ENCODE measurements at regions not wholly inside any gene's neighbourhood (a gene's known extent, or its start where the extent isn't known, plus 50 kb on each side); places are given as distances from the start of the nearest gene placed in this dataset.

DNA sequence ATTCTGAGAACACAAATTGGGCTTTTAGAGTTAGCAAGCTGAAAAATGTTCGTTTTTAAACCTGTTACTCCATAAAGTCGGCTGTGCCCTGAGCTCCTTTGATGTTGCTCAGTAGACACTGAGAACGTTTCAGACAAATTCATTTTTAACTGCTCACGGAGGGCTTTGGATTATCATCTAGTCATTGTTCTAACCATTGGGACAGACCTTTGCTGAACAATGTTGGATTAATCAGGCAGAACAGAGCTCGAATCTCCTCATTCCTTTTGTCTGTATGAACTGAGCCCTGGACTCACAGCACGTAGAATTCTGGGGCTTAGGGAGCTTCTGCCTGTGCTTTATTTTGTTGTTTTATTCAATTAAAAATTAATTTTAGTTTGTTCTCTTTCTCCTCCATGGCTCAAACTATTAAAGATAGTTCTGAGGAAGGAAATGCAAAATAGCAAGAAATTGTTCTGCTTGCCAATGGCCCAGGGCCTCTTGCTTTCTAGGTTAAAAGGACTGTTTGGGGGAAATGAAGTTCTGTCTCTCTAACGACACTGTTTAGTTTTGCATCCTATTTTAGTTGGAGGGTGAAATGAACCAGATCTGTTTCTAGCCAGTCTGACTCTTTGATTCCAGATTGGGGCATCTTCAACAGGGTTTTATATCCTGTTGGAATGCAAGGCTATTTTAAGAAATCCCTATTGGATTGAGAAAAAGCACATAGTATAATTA is 114.7 kb upstream of the CXCR4 start:
- DNase-seq (ENCODE audit: extremely low read depth in 1 of 4, low spot score in 3 of 4) (no peak), FAIRE-seq (no peak), ATAC-seq (no peak)
- no TSS peak for BruUV-seq (replicated peaks)
- H3K27ac ChIP-seq (ENCODE audit: extremely low read depth, low read depth, low read length) = no peak overlapping the region
- H4K20me1 ChIP-seq (replicated peaks; ENCODE audit: control insufficient read depth, insufficient read depth, low read length) = no peaks in the 10 kb centered on the region
- no peaks in the 10 kb centered on the region for H3K9me1 ChIP-seq (ENCODE audit: control insufficient read depth, insufficient read depth, low read length)
- POLR2A ChIA-PET = no interaction called here
- intact Hi-C loops (cut with micrococcal nuclease) (no loop called here), in situ Hi-C loops (cut with MboI) (no loop called here)
- no peaks in the 10 kb centered on the region for H3K36me3 ChIP-seq (ENCODE audit: control insufficient read depth, insufficient read depth, low read length)
- no peak overlapping the region for H3K4me3 ChIP-seq
- peaks cover 0 to 14% of the 10 kb centered on the region in 2 experiments; a peak in 2 of 5 replicates for H3K27me3 ChIP-seq (ENCODE audit: control insufficient read depth in 2 of 2, insufficient read depth in 2 of 2, low read length in 2 of 2)
- CTCF ChIA-PET (ENCODE audit: low intra/inter-chr PET ratio) = no interaction called here
- no peaks in the 10 kb centered on the region for H3K4me1 ChIP-seq (replicated peaks in 1 of 2; ENCODE audit: control insufficient read depth in 2 of 2, insufficient read depth in 2 of 2, low read length in 2 of 2)
- H3K79me2 ChIP-seq (ENCODE audit: control insufficient read depth, insufficient read depth, low read length) = no peaks in the 10 kb centered on the region
- no peak overlapping the region for H3K9ac ChIP-seq (ENCODE audit: insufficient read depth in 1 of 2, low read depth in 2 of 2, low read length in 2 of 2)
- H3K9me3 ChIP-seq (replicated peaks; ENCODE audit: control insufficient read depth, insufficient read depth, low read depth, low read length) = no peaks in the 10 kb centered on the region
- H3K4me2 ChIP-seq (ENCODE audit: insufficient read depth, low read length) = no peak overlapping the region
- WGBS (ENCODE audit: insufficient coverage, low coverage, missing lambda C conversion rate) = 2% methylated on average over 7 of the region's 7 CpGs
- no peak overlapping the region for H2AFZ ChIP-seq (ENCODE audit: low read depth, low read length)
- TF ChIP-seq ARNT (IDR thresholded peaks at IDR 0.05) (no peak), SREBF2 (CRISPR knock-in tag; IDR thresholded peaks at IDR 0.05) (no peak), ESRRA (IDR thresholded peaks at IDR 0.05; ENCODE audit: borderline replicate concordance, low read depth) (no peak), CTBP1 (IDR thresholded peaks at IDR 0.05; ENCODE audit: borderline replicate concordance) (no peak), FOXK2 (conservative IDR thresholded peaks at IDR 0.05 in 1 of 2, IDR thresholded peaks at IDR 0.05 in 1 of 2; ENCODE audit: low read depth in 2 of 2) (no peak), DEAF1 (CRISPR knock-in tag; IDR thresholded peaks at IDR 0.05) (no peak), GATA2 (CRISPR knock-in tag; IDR thresholded peaks at IDR 0.05) (no peak), HEY1 (CRISPR knock-in tag; IDR thresholded peaks at IDR 0.05; ENCODE audit: borderline replicate concordance) (no peak), FOXA3 (CRISPR knock-in tag; conservative IDR thresholded peaks at IDR 0.05 in 1 of 2, IDR thresholded peaks at IDR 0.05 in 1 of 2) (no peak), HNRNPK (IDR thresholded peaks at IDR 0.05; ENCODE audit: low read depth, low read length, poor library complexity, severe bottlenecking) (no peak), GATAD2A (IDR thresholded peaks at IDR 0.05) (no peak), SMAD1 (IDR thresholded peaks at IDR 0.05; ENCODE audit: low read depth, low read length, partially characterized antibody) (no peak)
- TF ChIP-seq, protein P1, sequence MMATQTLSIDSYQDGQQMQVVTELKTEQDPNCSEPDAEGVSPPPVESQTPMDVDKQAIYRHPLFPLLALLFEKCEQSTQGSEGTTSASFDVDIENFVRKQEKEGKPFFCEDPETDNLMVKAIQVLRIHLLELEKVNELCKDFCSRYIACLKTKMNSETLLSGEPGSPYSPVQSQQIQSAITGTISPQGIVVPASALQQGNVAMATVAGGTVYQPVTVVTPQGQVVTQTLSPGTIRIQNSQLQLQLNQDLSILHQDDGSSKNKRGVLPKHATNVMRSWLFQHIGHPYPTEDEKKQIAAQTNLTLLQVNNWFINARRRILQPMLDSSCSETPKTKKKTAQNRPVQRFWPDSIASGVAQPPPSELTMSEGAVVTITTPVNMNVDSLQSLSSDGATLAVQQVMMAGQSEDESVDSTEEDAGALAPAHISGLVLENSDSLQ (IDR thresholded peaks at IDR 0.05) = no peak
- TF ChIP-seq, protein P2, sequence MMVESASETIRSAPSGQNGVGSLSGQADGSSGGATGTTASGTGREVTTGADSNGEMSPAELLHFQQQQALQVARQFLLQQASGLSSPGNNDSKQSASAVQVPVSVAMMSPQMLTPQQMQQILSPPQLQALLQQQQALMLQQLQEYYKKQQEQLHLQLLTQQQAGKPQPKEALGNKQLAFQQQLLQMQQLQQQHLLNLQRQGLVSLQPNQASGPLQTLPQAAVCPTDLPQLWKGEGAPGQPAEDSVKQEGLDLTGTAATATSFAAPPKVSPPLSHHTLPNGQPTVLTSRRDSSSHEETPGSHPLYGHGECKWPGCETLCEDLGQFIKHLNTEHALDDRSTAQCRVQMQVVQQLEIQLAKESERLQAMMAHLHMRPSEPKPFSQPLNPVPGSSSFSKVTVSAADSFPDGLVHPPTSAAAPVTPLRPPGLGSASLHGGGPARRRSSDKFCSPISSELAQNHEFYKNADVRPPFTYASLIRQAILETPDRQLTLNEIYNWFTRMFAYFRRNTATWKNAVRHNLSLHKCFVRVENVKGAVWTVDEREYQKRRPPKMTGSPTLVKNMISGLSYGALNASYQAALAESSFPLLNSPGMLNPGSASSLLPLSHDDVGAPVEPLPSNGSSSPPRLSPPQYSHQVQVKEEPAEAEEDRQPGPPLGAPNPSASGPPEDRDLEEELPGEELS (CRISPR knock-in tag; IDR thresholded peaks at IDR 0.05; ENCODE audit: borderline replicate concordance) = no peak
